Cardiac muscle cell (in vitro differentiated cells and primary cell): ENCODE measurements at regions not wholly inside any gene's neighbourhood (a gene's known extent, or its start where the extent isn't known, plus 50 kb on each side); places are given as distances from the start of the nearest gene placed in this dataset.
A peak's percentile ranks its signal among the peaks of the same experiment; 100 is the strongest.

Experiments
- DNase-seq, 2 donors: peaks; one replicate each; pipeline versions ENCODE4 v3.0.0 to v3.0.0-alpha.2; 2010 to 2017; ENCODE audit warnings: low read depth in 1 of 2, low spot score in 1 of 2
- H3K27ac ChIP-seq: fragments of 200-600 bp; sonication (generic); 2 replicates; pipeline ENCODE4 v1.5.1; 2016
- H3K27me3 ChIP-seq: fragments of 200-600 bp; sonication (generic); 2 replicates; pipeline ENCODE4 v1.6.0; 2016; ENCODE audit warnings: control low read depth
- H3K36me3 ChIP-seq: fragments of 200-600 bp; sonication (generic); 2 replicates; pipeline ENCODE4 v1.5.1; 2016; ENCODE audit warnings: control low read depth
- H3K4me1 ChIP-seq: fragments of 200-600 bp; sonication (generic); 2 replicates; pipeline ENCODE4 v1.8.1; 2017; ENCODE audit warnings: low read depth, mild to moderate bottlenecking, mixed run types
- H3K4me3 ChIP-seq: fragments of 200-600 bp; sonication (generic); 2 replicates; pipeline ENCODE4 v1.5.1; 2016; ENCODE audit warnings: mild to moderate bottlenecking
- H3K9me3 ChIP-seq: fragments of 200-600 bp; sonication (generic); 2 replicates; pipeline ENCODE4 v1.5.1; 2017; ENCODE audit warnings: low read depth, mild to moderate bottlenecking, control low read depth
- CTCF ChIP-seq: IDR thresholded peaks from 2 replicates; pipeline ENCODE4 v1.5.1; 2012; ENCODE audit warnings: low read depth, mild to moderate bottlenecking, low read length

GRCh38 chrX:42127563-42127962, 204.2 kb upstream of the CASK start:
- no peak for DNase-seq
- Histone ChIP-seq H3K27me3 (no peaks in the 10 kb centered on the region), H3K9me3 (no peaks in the 10 kb centered on the region), H3K36me3 (no peaks in the 10 kb centered on the region), H3K27ac (no peak overlapping the region), H3K4me1 (no peaks in the 10 kb centered on the region), H3K4me3 (no peak overlapping the region)
- TF ChIP-seq CTCF, result no peak

- no peak for TF ChIP-seq CTCF
- H3K27me3 ChIP-seq, result no peaks in the 10 kb centered on the region
- H3K9me3 ChIP-seq, result no peaks in the 10 kb centered on the region
- DNase-seq, result no peak
- no peak overlapping the region for H3K27ac ChIP-seq
- H3K4me1 ChIP-seq, result no peaks in the 10 kb centered on the region
- no peak overlapping the region for H3K4me3 ChIP-seq
- H3K36me3 ChIP-seq, result no peaks in the 10 kb centered on the region
Measured at GRCh38 chrX:42123369-42123768, 200.0 kb upstream of the CASK start.

- no peak overlapping the region for H3K4me3 ChIP-seq
- TF ChIP-seq CTCF, result no peak
- no peaks in the 10 kb centered on the region for H3K9me3 ChIP-seq
Measured at GRCh38 chrX:42119076-42119475, 195.7 kb upstream of the CASK start.

GRCh38 chrX:42117318-42117717, 194.0 kb upstream of the CASK start:
- Histone ChIP-seq H3K27ac (no peak overlapping the region), H3K36me3 (no peaks in the 10 kb centered on the region), H3K27me3 (no peaks in the 10 kb centered on the region), H3K4me3 (no peak overlapping the region), H3K4me1 (no peaks in the 10 kb centered on the region), H3K9me3 (no peaks in the 10 kb centered on the region)
- DNase-seq, result no peak
- TF ChIP-seq CTCF, result no peak

More at GRCh38 chrX:42119076-42119475, 195.7 kb upstream of the CASK start:
- H3K27me3 ChIP-seq, result no peaks in the 10 kb centered on the region
- H3K4me1 ChIP-seq, result no peaks in the 10 kb centered on the region
- H3K36me3 ChIP-seq, result no peaks in the 10 kb centered on the region
- H3K27ac ChIP-seq, result no peak overlapping the region
- peak in 1 of 2 donors; percentile 93 for DNase-seq

- Histone ChIP-seq H3K36me3 (no peaks in the 10 kb centered on the region), H3K4me3 (no peak overlapping the region), H3K9me3 (no peaks in the 10 kb centered on the region), H3K27me3 (no peaks in the 10 kb centered on the region), H3K27ac (no peak overlapping the region), H3K4me1 (no peaks in the 10 kb centered on the region)
- no peak for DNase-seq
- no peak for TF ChIP-seq CTCF
Measured at GRCh38 chrX:42109428-42109827, 186.1 kb upstream of the CASK start.
